HepG2 (cell line): ENCODE measurements at regions not wholly inside any gene's neighbourhood (a gene's known extent, or its start where the extent isn't known, plus 50 kb on each side); places are given as distances from the start of the nearest gene placed in this dataset.
"Not testable (repeated sequence)": the region's sequence is repeated elsewhere in the genome, so short reads cannot be mapped to it uniquely, and the experiment has no call there.

Experiments used
- ATAC-seq: fragments of 200-7000 bp; cut with Tn5 transposase; 3 replicates; pipeline ENCODE4 v1.9.1; 2020; ENCODE audit warnings: mild to moderate bottlenecking, moderate library complexity
- BruUV-seq: library from RNA; stranded (reverse); fragments of 400-500 nt; replicated peaks from 2 replicates; lab custom pipeline; 2021; lab: Mats Ljungman, UMichigan
- CTCF ChIA-PET: fragments of 300-600 bp; formaldehyde crosslinking; extraction: SDS; loops from one replicate; lab custom pipeline; 2021; ENCODE audit warnings: low total read pairs, inconsistent platforms, low intra/inter-chr PET ratio; lab: Yijun Ruan, JAX
- POLR2A ChIA-PET: fragments of 350-600 bp; sonication (Branson Sonifier 250); formaldehyde crosslinking; loops from one replicate; lab custom pipeline; 2020; ENCODE audit warnings: antibody characterized with exemption, inconsistent platforms; lab: Yijun Ruan, JAX
- DNase-seq: peaks from one replicate; pipeline ENCODE4 v3.0.0-alpha.2; 2015; ENCODE audit warnings: low spot score
- FAIRE-seq: peaks from 3 replicates; lab custom pipeline; 2011; peaks lifted over from hg19 to GRCh38; lab: Jason Lieb, UNC
- H2AFZ ChIP-seq: one replicate; pipeline ENCODE4 v1.6.1; 2011; ENCODE audit warnings: low read length, inconsistent platforms
- H3K27ac ChIP-seq: fragments of 300-600 bp; 3 replicates; pipeline ENCODE4 v1.8.0; 2011; ENCODE audit warnings: mixed run types, mild to moderate bottlenecking, mixed read lengths, low read length, inconsistent platforms; ENCODE audit not compliant: insufficient read depth; ENCODE audit errors: extremely low read length
- H3K27me3 ChIP-seq, 2 experiments: fragments of 200-600 bp in 1 of 2; 2 replicates in 1 of 2; 3 replicates in 1 of 2; pipeline versions ENCODE4 v1.6.0 to v1.8.0; 2011; ENCODE audit warnings: low read length in 2 of 2, mild to moderate bottlenecking in 2 of 2, moderate library complexity in 2 of 2, inconsistent platforms in 1 of 2; ENCODE audit not compliant: insufficient read depth in 2 of 2, control insufficient read depth in 1 of 2
- H3K36me3 ChIP-seq, 2 experiments: fragments of 200-600 bp in 1 of 2; replicated peaks in 1 of 2; 2 replicates in 1 of 2; 3 replicates in 1 of 2; pipeline versions ENCODE4 v1.5.1 to v1.8.0; 2011; ENCODE audit warnings: low read length in 2 of 2, inconsistent platforms in 1 of 2; ENCODE audit not compliant: insufficient read depth in 2 of 2, control insufficient read depth in 1 of 2
- H3K4me1 ChIP-seq: 2 replicates; pipeline ENCODE4 v1.5.1; 2012; ENCODE audit warnings: low read length, inconsistent platforms; ENCODE audit not compliant: insufficient read depth
- H3K4me2 ChIP-seq: 2 replicates; pipeline ENCODE4 v1.6.0; 2011; ENCODE audit warnings: low read depth, low read length, inconsistent platforms
- H3K4me3 ChIP-seq, 3 experiments: fragments of 200-600 bp in 1 of 3; sonication (generic), shearing (Covaris generic) in 1 of 3; replicated peaks in 1 of 3; 2 replicates each; pipeline ENCODE4 v1.5.1; 2011 to 2016; ENCODE audit warnings: low read length in 3 of 3, inconsistent platforms in 2 of 3, low read depth in 2 of 3, mild to moderate bottlenecking in 2 of 3, control low read depth in 1 of 3, mixed read lengths in 1 of 3; ENCODE audit not compliant: insufficient read depth in 1 of 3
- H3K79me2 ChIP-seq: one replicate; pipeline ENCODE4 v1.6.1; 2011; ENCODE audit warnings: low read length, inconsistent platforms; ENCODE audit not compliant: insufficient read depth
- H3K9ac ChIP-seq: 2 replicates; pipeline ENCODE4 v1.6.0; 2011; ENCODE audit warnings: mild to moderate bottlenecking, low read depth, low read length, inconsistent platforms; ENCODE audit not compliant: insufficient read depth
- H3K9me3 ChIP-seq: 2 replicates; pipeline ENCODE4 v1.5.1; 2012; ENCODE audit warnings: mild to moderate bottlenecking, low read length
- H4K20me1 ChIP-seq: 2 replicates; pipeline ENCODE4 v1.6.0; 2011; ENCODE audit warnings: inconsistent platforms, mild to moderate bottlenecking, low read length, moderate library complexity; ENCODE audit not compliant: insufficient read depth
- CBX2 ChIP-seq, 2 experiments: fragments of 200-600 bp in 1 of 2; sonication (generic); formaldehyde crosslinking in 1 of 2; IDR thresholded peaks; 2 replicates each; pipeline versions ENCODE4 v1.7.0 to v1.8.1; 2018 to 2022; ENCODE audit warnings: low read depth in 2 of 2, low read length in 1 of 2, mild to moderate bottlenecking in 1 of 2, missing genetic modification reagents in 1 of 2
- FOXK2 ChIP-seq: fragments of 450-650 bp; IDR thresholded peaks from 2 replicates; pipeline ENCODE4 v1.6.1; 2016
- GATA4 ChIP-seq: sonication (generic); IDR thresholded peaks from 2 replicates; pipeline ENCODE4 v1.6.1; 2016; ENCODE audit warnings: antibody characterized with exemption, low read depth, borderline replicate concordance
- PAWR ChIP-seq: sonication (generic); formaldehyde crosslinking; IDR thresholded peaks from 2 replicates; pipeline ENCODE4 v1.4.0; 2020; ENCODE audit warnings: missing genetic modification reagents, mild to moderate bottlenecking, borderline replicate concordance
- RNF2 ChIP-seq: fragments of 450-650 bp; conservative IDR thresholded peaks from 2 replicates; pipeline ENCODE4 v1.6.1; 2016; ENCODE audit warnings: low read depth
- ZFP36 ChIP-seq: fragments of 150-350 bp; IDR thresholded peaks from 2 replicates; pipeline ENCODE4 v1.6.1; 2018; ENCODE audit warnings: borderline replicate concordance, low read length, low read depth; ENCODE audit not compliant: partially characterized antibody
- WGBS: methylation state at CpG from one replicate; pipeline ENCODE4 v1.1.6; 2017; ENCODE audit warnings: low lambda C conversion rate; 5-methylcytosine and 5-hydroxymethylcytosine counted together
- in situ Hi-C: cut with HindIII; loops from 2 replicates; pipeline ENCODE4 v1.10.0; 2017; ENCODE audit warnings: low pct_unique_long_range_greater_than_20kb; ENCODE audit not compliant: extremely low pct_ligation_motif_present
- intact Hi-C: fragments of 100-400 bp; cut with micrococcal nuclease; formaldehyde crosslinking; loops from one replicate; pipeline ENCODE4 v1.10.0; 2022; ENCODE audit not compliant: unreplicated experiment
- TF ChIP-seq, protein P1 (sequence below): sonication (generic); formaldehyde crosslinking; conservative IDR thresholded peaks from 2 replicates; pipeline ENCODE4 v1.8.0; 2022; ENCODE audit warnings: low read depth, missing genetic modification reagents

DNA sequence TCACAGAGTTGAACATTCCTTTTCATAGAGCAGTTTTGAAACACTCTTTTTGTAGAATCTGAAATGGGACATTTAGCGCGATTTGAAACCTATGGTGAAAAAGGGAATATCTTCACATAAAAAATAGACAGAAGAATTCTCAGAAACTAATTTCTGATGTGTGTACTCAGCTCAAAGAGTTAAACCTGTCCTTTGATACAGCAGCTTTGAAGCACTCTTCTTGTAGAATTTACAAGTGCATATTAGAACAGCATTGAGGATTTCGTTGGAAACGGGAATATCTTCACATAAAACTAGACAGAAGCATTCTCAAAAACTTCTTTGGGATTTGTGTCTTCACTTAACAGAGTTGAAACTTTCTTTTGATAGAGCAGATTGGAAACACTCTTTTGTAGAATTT lies 650.7 kb upstream of the ZNF337 start:
- Histone ChIP-seq H3K4me3 (no peak overlapping the region), H3K79me2 (no peaks in the 10 kb centered on the region), H3K4me2 (no peak overlapping the region), H3K27ac (no peak overlapping the region), H3K9me3 (no peaks in the 10 kb centered on the region), H2AFZ (no peak overlapping the region)
- BruUV-seq: no TSS peak
- DNase-seq: no peak
- TF ChIP-seq, protein P1, sequence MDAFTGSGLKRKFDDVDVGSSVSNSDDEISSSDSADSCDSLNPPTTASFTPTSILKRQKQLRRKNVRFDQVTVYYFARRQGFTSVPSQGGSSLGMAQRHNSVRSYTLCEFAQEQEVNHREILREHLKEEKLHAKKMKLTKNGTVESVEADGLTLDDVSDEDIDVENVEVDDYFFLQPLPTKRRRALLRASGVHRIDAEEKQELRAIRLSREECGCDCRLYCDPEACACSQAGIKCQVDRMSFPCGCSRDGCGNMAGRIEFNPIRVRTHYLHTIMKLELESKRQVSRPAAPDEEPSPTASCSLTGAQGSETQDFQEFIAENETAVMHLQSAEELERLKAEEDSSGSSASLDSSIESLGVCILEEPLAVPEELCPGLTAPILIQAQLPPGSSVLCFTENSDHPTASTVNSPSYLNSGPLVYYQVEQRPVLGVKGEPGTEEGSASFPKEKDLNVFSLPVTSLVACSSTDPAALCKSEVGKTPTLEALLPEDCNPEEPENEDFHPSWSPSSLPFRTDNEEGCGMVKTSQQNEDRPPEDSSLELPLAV (CRISPR knock-in tag): no peak
- TF ChIP-seq FOXK2 (no peak), PAWR (CRISPR knock-in tag) (no peak), GATA4 (no peak), RNF2 (peak; percentile 70; the same call in 1 of the 2 replicates), ZFP36 (peak; percentile 84), CBX2 (IDR thresholded peaks at IDR 0.05; ENCODE audit: low read depth, low read length) (peak; percentile 87), CBX2 (CRISPR knock-in tag; IDR thresholded peaks at IDR 0.05; ENCODE audit: low read depth) (no peak)
- TF ChIP-seq, all 625 proteins: peak for 3
- ChIA-PET POLR2A (no interaction called here), CTCF (no interaction called here)
- Histone ChIP-seq H3K9ac (no peak overlapping the region), H3K27me3 (peaks cover 0 to 4% of the 10 kb centered on the region in 2 experiments; a peak in 1 of 5 replicates), H3K36me3 (no peaks in the 10 kb centered on the region), H3K4me1 (no peaks in the 10 kb centered on the region), H4K20me1 (no peaks in the 10 kb centered on the region)
- no peak for FAIRE-seq
- intact Hi-C loops: no loop called here
- 48% methylated on average over 4 of the region's 4 CpGs for WGBS
- ATAC-seq: no peak
- in situ Hi-C loops: no loop called here

DNA sequence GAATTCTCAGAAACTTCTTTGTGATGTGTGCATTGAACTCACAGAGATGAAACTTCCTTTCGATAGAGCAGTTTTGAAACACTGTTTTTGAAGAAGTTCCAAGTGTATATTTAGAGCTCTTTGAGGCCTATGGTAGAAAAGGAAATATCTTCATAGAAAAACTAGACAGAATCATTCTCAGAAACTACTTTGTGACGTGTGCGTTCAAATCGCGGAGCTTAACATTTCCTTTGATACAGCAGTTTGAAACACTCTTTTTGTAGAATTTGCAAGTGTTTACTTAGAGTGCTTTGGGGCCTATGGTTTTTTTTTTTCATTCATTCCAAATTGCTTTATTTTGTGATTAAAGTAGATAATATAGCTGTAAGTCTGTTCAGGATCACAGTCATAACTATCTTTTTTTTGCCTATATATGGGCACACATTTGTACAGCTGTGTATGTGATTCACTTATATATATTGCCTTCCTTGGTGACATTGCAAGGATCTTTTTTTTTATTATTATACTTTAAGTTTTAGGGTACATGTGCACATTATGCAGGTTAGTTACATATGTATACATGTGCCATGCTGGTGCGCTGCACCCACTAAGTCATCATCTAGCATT lies 643.9 kb upstream of the ZNF337 start:
- H3K9ac ChIP-seq, H4K20me1 ChIP-seq, intact Hi-C loops, FAIRE-seq, H3K4me3 ChIP-seq, H3K79me2 ChIP-seq, H3K4me2 ChIP-seq, BruUV-seq, H3K27me3 ChIP-seq, H3K4me1 ChIP-seq, POLR2A ChIA-PET, CTCF ChIA-PET, ATAC-seq, H3K9me3 ChIP-seq, H3K27ac ChIP-seq, H3K36me3 ChIP-seq, in situ Hi-C loops, H2AFZ ChIP-seq, DNase-seq: not testable (repeated sequence)
- WGBS: 77% methylated on average over 6 of the region's 6 CpGs
